ENCODE measurements at regions not wholly inside any gene's neighbourhood (a gene's known extent, or its start where the extent isn't known, plus 50 kb on each side); places are given as distances from the start of the nearest gene placed in this dataset.
"Not testable (repeated sequence)": the region's sequence is repeated elsewhere in the genome, so short reads cannot be mapped to it uniquely, and the experiment has no call there.

GRCh38 chr14:101634202-101634849, 73.0 kb downstream of the DIO3 start:
- peak; percentile 31 for DNase-seq (ENCODE audit: low spot score)
- ATAC-seq, result no peak

GRCh38 chr14:101634850-101635748, 73.8 kb downstream of the DIO3 start:
- DNase-seq (ENCODE audit: low spot score), result no peak
- no peak for ATAC-seq

- DNase-seq (ENCODE audit: low spot score), result peak; percentile 30
- ATAC-seq, result no peak
Measured at GRCh38 chr14:101635749-101636560, 74.7 kb downstream of the DIO3 start.

- ATAC-seq (no peak), DNase-seq (ENCODE audit: low spot score) (no peak)
Measured at GRCh38 chr14:101639241-101639833, 78.0 kb downstream of the DIO3 start.

GRCh38 chr14:101643651-101644050, 82.4 kb downstream of the DIO3 start:
- DNase-seq (ENCODE audit: low spot score), result no peak
- no peak for ATAC-seq

GRCh38 chr14:101654051-101654450, 92.8 kb downstream of the DIO3 start:
- ATAC-seq, result no peak
- DNase-seq (ENCODE audit: low spot score), result no peak

- ATAC-seq (no peak), DNase-seq (ENCODE audit: low spot score) (no peak)
Measured at GRCh38 chr14:101657372-101657771, 96.1 kb downstream of the DIO3 start.

- DNase-seq (ENCODE audit: low spot score) (no peak), ATAC-seq (peak; percentile 64)
Measured at GRCh38 chr14:101665478-101666078, 95.9 kb upstream of the PPP2R5C start.

GRCh38 chr14:101666264-101666663, 95.2 kb upstream of the PPP2R5C start:
- ATAC-seq (no peak), DNase-seq (ENCODE audit: low spot score) (no peak)

GRCh38 chr14:101669629-101670028, 91.9 kb upstream of the PPP2R5C start:
- no peak for ATAC-seq
- DNase-seq (ENCODE audit: low spot score), result no peak

GRCh38 chr14:101673873-101674272, 87.6 kb upstream of the PPP2R5C start:
- no peak for ATAC-seq

GRCh38 chr14:101675835-101676234, 85.7 kb upstream of the PPP2R5C start:
- not testable (repeated sequence) for DNase-seq (ENCODE audit: low spot score); ATAC-seq

More at GRCh38 chr14:101673873-101674272, 87.6 kb upstream of the PPP2R5C start:
- DNase-seq (ENCODE audit: low spot score), result no peak

- not testable (repeated sequence) for ATAC-seq; DNase-seq (ENCODE audit: low spot score)
Measured at GRCh38 chr14:101677912-101678327, 83.6 kb upstream of the PPP2R5C start.

GRCh38 chr14:101681795-101682194, 79.7 kb upstream of the PPP2R5C start:
- no peak for DNase-seq (ENCODE audit: low spot score)

GRCh38 chr14:101683365-101683764, 78.1 kb upstream of the PPP2R5C start:
- ATAC-seq (no peak), DNase-seq (ENCODE audit: low spot score) (no peak)

More at GRCh38 chr14:101681795-101682194, 79.7 kb upstream of the PPP2R5C start:
- ATAC-seq, result no peak

- no peak for DNase-seq (ENCODE audit: low spot score)
- no peak for ATAC-seq
Measured at GRCh38 chr14:101687756-101688546, 73.6 kb upstream of the PPP2R5C start.

- ATAC-seq, result no peak
- DNase-seq (ENCODE audit: low spot score), result no peak
Measured at GRCh38 chr14:101689039-101689501, 72.4 kb upstream of the PPP2R5C start.

- not testable (repeated sequence) for ATAC-seq
Measured at GRCh38 chr14:101689966-101690365, 71.5 kb upstream of the PPP2R5C start.

GRCh38 chr14:101695659-101696058, 65.8 kb upstream of the PPP2R5C start:
- DNase-seq (ENCODE audit: low spot score) (no peak), ATAC-seq (no peak)

More at GRCh38 chr14:101689966-101690365, 71.5 kb upstream of the PPP2R5C start:
- not testable (repeated sequence) for DNase-seq (ENCODE audit: low spot score)

Data from left lobe of liver (tissue), 2 donors.